PFSK-1 (cell line): ENCODE measurements at regions not wholly inside any gene's neighbourhood (a gene's known extent, or its start where the extent isn't known, plus 50 kb on each side); places are given as distances from the start of the nearest gene placed in this dataset.

ENCODE experiments used
- FOXP2 ChIP-seq: optimal IDR thresholded peaks from 2 replicates; pipeline ENCODE3; 2011; ENCODE audit warnings: borderline replicate concordance, control low read depth, inconsistent platforms; ENCODE audit not compliant: insufficient read depth; ENCODE audit errors: extremely low read length, extremely low read depth
- POLR2AphosphoS5 ChIP-seq: IDR thresholded peaks from 2 replicates; pipeline ENCODE4 v1.6.1; 2012; ENCODE audit warnings: low read depth, mild to moderate bottlenecking, control low read depth, low read length, moderate library complexity
- REST ChIP-seq, 2 experiments: IDR thresholded peaks; 2 replicates each; pipeline versions ENCODE4 v1.6.1 to v1.8.0; 2011 to 2012; ENCODE audit warnings: low read depth in 2 of 2, low read length in 2 of 2, control low read depth in 1 of 2, inconsistent platforms in 1 of 2, mild to moderate bottlenecking in 1 of 2, moderate library complexity in 1 of 2; ENCODE audit not compliant: insufficient read depth in 1 of 2
- SIN3A ChIP-seq: IDR thresholded peaks from 2 replicates; pipeline ENCODE4 v1.6.1; 2012; ENCODE audit warnings: mild to moderate bottlenecking, low read length, moderate library complexity, borderline replicate concordance; ENCODE audit not compliant: insufficient read depth
- TAF1 ChIP-seq: IDR thresholded peaks from 2 replicates; pipeline ENCODE4 v1.6.1; 2012; ENCODE audit warnings: low read length, control low read depth, borderline replicate concordance; ENCODE audit not compliant: insufficient read depth

GRCh38 chr3:61449327-61450040 lies 111.9 kb upstream of the PTPRG start:
- TF ChIP-seq POLR2AphosphoS5: no peak
- TF ChIP-seq TAF1: no peak
- no peak for TF ChIP-seq SIN3A

- TF ChIP-seq TAF1: no peak
- TF ChIP-seq SIN3A: no peak
- no peak for TF ChIP-seq REST (IDR thresholded peaks at IDR 0.05; ENCODE audit: insufficient read depth in 1 of 2, low read depth in 2 of 2, low read length in 2 of 2)
- no peak for TF ChIP-seq FOXP2
- TF ChIP-seq POLR2AphosphoS5: no peak
Observed at GRCh38 chr3:61450866-61451265, 110.5 kb upstream of the PTPRG start.

GRCh38 chr3:61451841-61452240 lies 109.5 kb upstream of the PTPRG start:
- TF ChIP-seq POLR2AphosphoS5: no peak
- no peak for TF ChIP-seq FOXP2
- no peak for TF ChIP-seq TAF1
- TF ChIP-seq SIN3A: no peak
- TF ChIP-seq REST (IDR thresholded peaks at IDR 0.05; ENCODE audit: insufficient read depth in 1 of 2, low read depth in 2 of 2, low read length in 2 of 2): no peak

GRCh38 chr3:61452535-61453090 lies 108.8 kb upstream of the PTPRG start:
- TF ChIP-seq FOXP2 (no peak), TAF1 (no peak)

GRCh38 chr3:61454006-61454585 lies 107.3 kb upstream of the PTPRG start:
- TF ChIP-seq FOXP2: no peak
- TF ChIP-seq POLR2AphosphoS5: no peak
- no peak for TF ChIP-seq SIN3A
- no peak for TF ChIP-seq TAF1
- no peak for TF ChIP-seq REST (IDR thresholded peaks at IDR 0.05; ENCODE audit: insufficient read depth in 1 of 2, low read depth in 2 of 2, low read length in 2 of 2)

GRCh38 chr3:61454801-61455200 lies 106.6 kb upstream of the PTPRG start:
- TF ChIP-seq TAF1: no peak
- TF ChIP-seq POLR2AphosphoS5: no peak
- TF ChIP-seq SIN3A: no peak
- no peak for TF ChIP-seq FOXP2
- TF ChIP-seq REST (IDR thresholded peaks at IDR 0.05; ENCODE audit: insufficient read depth in 1 of 2, low read depth in 2 of 2, low read length in 2 of 2): no peak
